Kidney tubule cell (primary cell): ENCODE measurements at regions not wholly inside any gene's neighbourhood (a gene's known extent, or its start where the extent isn't known, plus 50 kb on each side); places are given as distances from the start of the nearest gene placed in this dataset.
A peak's percentile ranks its signal among the peaks of the same experiment; 100 is the strongest.

Source experiments
- DNase-seq: peaks from one replicate; pipeline ENCODE4 v3.0.0-alpha.2; 2018; ENCODE audit warnings: low spot score

- DNase-seq, result no peak
Observed at GRCh38 chr3:152054315-152054714, 180.9 kb downstream of the SUCNR1 start.

GRCh38 chr3:152056073-152056472 is 182.6 kb downstream of the SUCNR1 start:
- no peak for DNase-seq

- no peak for DNase-seq
Observed at GRCh38 chr3:152056481-152056880, 183.0 kb downstream of the SUCNR1 start.

- DNase-seq, result no peak
Observed at GRCh38 chr3:152056987-152057386, 183.5 kb downstream of the SUCNR1 start.

- DNase-seq, result no peak
Observed at GRCh38 chr3:152058856-152059255, 185.4 kb downstream of the SUCNR1 start.

- no peak for DNase-seq
Observed at GRCh38 chr3:152060701-152061100, 187.3 kb downstream of the SUCNR1 start.

GRCh38 chr3:152061296-152061695 is 187.9 kb downstream of the SUCNR1 start:
- DNase-seq, result no peak

- peak; percentile 60 for DNase-seq
Observed at GRCh38 chr3:152069871-152070270, 196.4 kb downstream of the SUCNR1 start.

GRCh38 chr3:152071315-152071714 is 197.4 kb upstream of the MBNL1 start:
- DNase-seq, result no peak

- DNase-seq, result peak; percentile 51
Observed at GRCh38 chr3:152071924-152072323, 196.8 kb upstream of the MBNL1 start.

GRCh38 chr3:152073267-152073666 is 195.5 kb upstream of the MBNL1 start:
- peak; percentile 2 for DNase-seq

GRCh38 chr3:152076148-152076547 is 192.6 kb upstream of the MBNL1 start:
- DNase-seq, result no peak

GRCh38 chr3:152079980-152080379 is 188.7 kb upstream of the MBNL1 start:
- DNase-seq, result no peak

GRCh38 chr3:152083135-152083534 is 185.6 kb upstream of the MBNL1 start:
- DNase-seq, result no peak

GRCh38 chr3:152084441-152085158 is 184.1 kb upstream of the MBNL1 start:
- no peak for DNase-seq

GRCh38 chr3:152087153-152087552 is 181.6 kb upstream of the MBNL1 start:
- DNase-seq, result no peak

GRCh38 chr3:152089528-152089927 is 179.2 kb upstream of the MBNL1 start:
- no peak for DNase-seq

GRCh38 chr3:152091725-152092124 is 177.0 kb upstream of the MBNL1 start:
- no peak for DNase-seq

GRCh38 chr3:152093901-152094300 is 174.8 kb upstream of the MBNL1 start:
- no peak for DNase-seq

- DNase-seq, result no peak
Observed at GRCh38 chr3:152094406-152094805, 174.3 kb upstream of the MBNL1 start.

- DNase-seq, result no peak
Observed at GRCh38 chr3:152095472-152095871, 173.3 kb upstream of the MBNL1 start.

- DNase-seq, result no peak
Observed at GRCh38 chr3:152096280-152096906, 172.3 kb upstream of the MBNL1 start.

GRCh38 chr3:152097120-152097519 is 171.6 kb upstream of the MBNL1 start:
- no peak for DNase-seq

- no peak for DNase-seq
Observed at GRCh38 chr3:152097770-152098169, 171.0 kb upstream of the MBNL1 start.
